IMR-90 (cell line): ENCODE measurements at regions not wholly inside any gene's neighbourhood (a gene's known extent, or its start where the extent isn't known, plus 50 kb on each side); places are given as distances from the start of the nearest gene placed in this dataset.
A peak's percentile ranks its signal among the peaks of the same experiment; 100 is the strongest.

Experiments used
- ATAC-seq: fragments of 200-7000 bp; cut with Tn5 transposase; 2 replicates; pipeline ENCODE4 v1.9.1; 2020; ENCODE audit warnings: low read depth, mild to moderate bottlenecking, moderate library complexity
- BruUV-seq: library from RNA; stranded (reverse); fragments of 400-500 nt; replicated peaks from 2 replicates; lab custom pipeline; 2021; lab: Mats Ljungman, UMichigan
- CTCF ChIA-PET: fragments of 300-600 bp; formaldehyde crosslinking; extraction: SDS; loops from one replicate; lab custom pipeline; 2021; ENCODE audit warnings: antibody characterized with exemption; lab: Yijun Ruan, JAX
- POLR2A ChIA-PET: fragments of 300-600 bp; sonication (Branson Sonifier 250); formaldehyde crosslinking; loops from one replicate; lab custom pipeline; 2022; ENCODE audit warnings: antibody characterized with exemption; ENCODE audit not compliant: unreplicated experiment; lab: Charles Lee
- DNase-seq: peaks from one replicate; pipeline ENCODE4 v3.0.0; 2013
- H2AFZ ChIP-seq: replicated peaks from 2 replicates; pipeline ENCODE3; 2013; ENCODE audit warnings: low read length, mild to moderate bottlenecking; ENCODE audit not compliant: poor library complexity
- H2AK5ac ChIP-seq: 2 replicates; pipeline ENCODE4 v1.6.1; 2013; ENCODE audit warnings: low read depth, low read length, inconsistent platforms
- H2AK9ac ChIP-seq: replicated peaks from 2 replicates; pipeline ENCODE3; 2013; ENCODE audit warnings: mild to moderate bottlenecking, low read depth, low read length, moderate library complexity; ENCODE audit not compliant: poor library complexity
- H2BK120ac ChIP-seq: 2 replicates; pipeline ENCODE4 v1.6.1; 2013; ENCODE audit warnings: low read depth, low read length, inconsistent platforms
- H2BK15ac ChIP-seq: 3 replicates; pipeline ENCODE4 v1.6.1; 2013; ENCODE audit warnings: low read depth, low read length, inconsistent platforms
- H2BK20ac ChIP-seq: 2 replicates; pipeline ENCODE4 v1.6.1; 2013; ENCODE audit warnings: low read depth, mild to moderate bottlenecking, inconsistent platforms, low read length, moderate library complexity
- H2BK5ac ChIP-seq: 2 replicates; pipeline ENCODE4 v1.6.1; 2013; ENCODE audit warnings: mild to moderate bottlenecking, low read depth, low read length, inconsistent platforms; ENCODE audit not compliant: poor library complexity, severe bottlenecking
- H3K14ac ChIP-seq: replicated peaks from 2 replicates; pipeline ENCODE4 v1.6.1; 2013; ENCODE audit warnings: low read depth, low read length, inconsistent platforms
- H3K18ac ChIP-seq: 2 replicates; pipeline ENCODE4 v1.6.1; 2013; ENCODE audit warnings: low read depth, low read length, control low read depth
- H3K23ac ChIP-seq: 2 replicates; pipeline ENCODE4 v1.6.1; 2013; ENCODE audit warnings: low read depth, low read length, inconsistent platforms
- H3K27ac ChIP-seq: 2 replicates; pipeline ENCODE4 v1.5.1; 2013; ENCODE audit warnings: mild to moderate bottlenecking, control low read depth, low read length; ENCODE audit not compliant: insufficient read depth
- H3K27me3 ChIP-seq: 2 replicates; pipeline ENCODE4 v1.6.1; 2013; ENCODE audit warnings: low read length; ENCODE audit not compliant: control insufficient read depth, insufficient read depth
- H3K36me3 ChIP-seq: 2 replicates; pipeline ENCODE4 v1.6.1; 2013; ENCODE audit warnings: low read length, mixed read lengths; ENCODE audit not compliant: control insufficient read depth, insufficient read depth
- H3K4ac ChIP-seq: 2 replicates; pipeline ENCODE4 v1.6.1; 2013; ENCODE audit warnings: low read depth, low read length, inconsistent platforms
- H3K4me1 ChIP-seq: 2 replicates; pipeline ENCODE4 v1.6.1; 2013; ENCODE audit warnings: low read length, mixed read lengths; ENCODE audit not compliant: control insufficient read depth, insufficient read depth
- H3K4me2 ChIP-seq: 2 replicates; pipeline ENCODE4 v1.6.1; 2013; ENCODE audit warnings: low read depth, mild to moderate bottlenecking, control low read depth, low read length, moderate library complexity
- H3K4me3 ChIP-seq: 2 replicates; pipeline ENCODE4 v1.5.1; 2013; ENCODE audit warnings: low read depth, mild to moderate bottlenecking, control low read depth, low read length, moderate library complexity; ENCODE audit not compliant: insufficient read depth
- H3K56ac ChIP-seq: 2 replicates; pipeline ENCODE4 v1.6.1; 2013; ENCODE audit warnings: low read length, inconsistent platforms; ENCODE audit not compliant: insufficient read depth; ENCODE audit errors: extremely low read depth
- H3K79me1 ChIP-seq, 2 experiments: 2 replicates each; pipeline ENCODE4 v1.6.1; 2013; ENCODE audit warnings: low read length in 2 of 2, inconsistent platforms in 1 of 2, low read depth in 1 of 2
- H3K9ac ChIP-seq: 2 replicates; pipeline ENCODE4 v1.6.1; 2013; ENCODE audit warnings: low read depth, low read length, control low read depth
- H3K9me1 ChIP-seq: 2 replicates; pipeline ENCODE4 v1.6.1; 2013; ENCODE audit warnings: low read length, inconsistent platforms; ENCODE audit not compliant: insufficient read depth
- H3K9me3 ChIP-seq: 2 replicates; pipeline ENCODE4 v1.6.1; 2013; ENCODE audit warnings: low read length; ENCODE audit not compliant: control insufficient read depth, insufficient read depth
- H4K20me1 ChIP-seq: 2 replicates; pipeline ENCODE4 v1.6.1; 2013; ENCODE audit warnings: low read length, inconsistent platforms; ENCODE audit not compliant: insufficient read depth
- H4K5ac ChIP-seq: 2 replicates; pipeline ENCODE4 v1.6.1; 2013; ENCODE audit warnings: mild to moderate bottlenecking, low read depth, low read length, control low read depth
- H4K8ac ChIP-seq, 2 experiments: 2 replicates each; pipeline ENCODE4 v1.6.1; 2013; ENCODE audit warnings: low read depth in 2 of 2, low read length in 2 of 2, control low read depth in 1 of 2, inconsistent platforms in 1 of 2
- H4K91ac ChIP-seq: 2 replicates; pipeline ENCODE4 v1.6.1; 2013; ENCODE audit warnings: low read depth, low read length, inconsistent platforms; ENCODE audit not compliant: insufficient read depth
- CEBPB ChIP-seq: IDR thresholded peaks from 2 replicates; pipeline ENCODE4 v1.6.1; 2012; ENCODE audit warnings: low read depth, low read length, improper control_type of control experiment
- whole genome bisulfite sequencing, 2 experiments: methylation state at CpG; one replicate each; pipeline versions ENCODE4 v1.1.5 to v1.1.7; 2013; ENCODE audit warnings: missing lambda C conversion rate in 2 of 2; ENCODE audit not compliant: insufficient read length in 1 of 2; ENCODE audit errors: extremely low coverage in 2 of 2; 5-methylcytosine and 5-hydroxymethylcytosine counted together
- dilution Hi-C: fragments of 300-500 bp; cut with HindIII; formaldehyde crosslinking; loops from one replicate; pipeline ENCODE4 v1.14.3; 2018; ENCODE audit warnings: low sequenced_read_pairs; ENCODE audit not compliant: unreplicated experiment
- in situ Hi-C: fragments of 300-500 bp; cut with MboI; formaldehyde crosslinking; loops from 3 replicates; pipeline ENCODE4 v1.14.3; 2019; ENCODE audit warnings: low sequenced_read_pairs, inconsistent platforms, mixed read lengths
- intact Hi-C: fragments of 100-400 bp; cut with micrococcal nuclease; formaldehyde crosslinking; loops from 2 replicates; pipeline ENCODE4 v1.10.0; 2022
- TF ChIP-seq, protein P1 (sequence below): fragments of 150-350 bp; IDR thresholded peaks from 2 replicates; pipeline ENCODE4 v1.6.1; 2016; ENCODE audit warnings: low read depth, mild to moderate bottlenecking, low read length, moderate library complexity, borderline replicate concordance

DNA sequence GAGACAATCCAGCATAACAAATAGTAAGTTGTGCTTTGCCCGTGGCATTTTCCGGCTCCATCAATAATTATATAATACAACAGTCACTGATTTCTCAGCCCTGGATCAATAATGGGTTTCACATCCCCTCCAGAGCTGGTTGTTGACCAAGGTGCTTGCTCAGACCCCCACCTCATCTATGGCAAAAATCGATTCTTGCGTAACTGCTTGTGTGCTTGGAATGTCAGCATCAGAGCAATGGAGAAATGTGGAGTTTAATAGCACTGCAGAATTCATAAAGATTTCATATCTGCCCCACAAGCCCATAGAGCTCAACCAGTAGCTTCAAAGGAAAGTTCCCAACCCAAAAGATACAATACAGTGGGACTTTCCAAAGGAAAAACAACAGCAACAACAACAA lies 1098.5 kb downstream of the IGSF11 start:
- Histone ChIP-seq H3K4me1 (no peaks in the 10 kb centered on the region), H3K79me1 (no peaks in the 10 kb centered on the region), H3K36me3 (no peaks in the 10 kb centered on the region), H2AK5ac (no peak overlapping the region), H2BK120ac (no peak overlapping the region), H3K4ac (no peak overlapping the region), H2BK20ac (no peak overlapping the region), H3K4me3 (no peak overlapping the region), H2AK9ac (no peak overlapping the region), H4K91ac (no peak overlapping the region), H3K9me3 (no peaks in the 10 kb centered on the region; the same call in 1 of the 2 replicates), H4K8ac (no peak overlapping the region), H3K9ac (no peak overlapping the region), H2BK15ac (no peak overlapping the region), H3K27ac (no peak overlapping the region), H3K18ac (no peak overlapping the region), H3K9me1 (no peaks in the 10 kb centered on the region), H3K4me2 (no peak overlapping the region), H2AFZ (no peak overlapping the region), H3K14ac (no peak overlapping the region), H4K5ac (no peak overlapping the region), H3K56ac (no peak overlapping the region), H4K20me1 (no peaks in the 10 kb centered on the region), H3K23ac (no peak overlapping the region), H3K27me3 (no peaks in the 10 kb centered on the region), H2BK5ac (no peak overlapping the region)
- WGBS, 2 experiments, result 50% methylated on average over 2 of the region's 4 CpGs; no CpG with 5 or more reads in 1 of the 2 experiments
- CTCF ChIA-PET, result no interaction called here
- peak; percentile 74 for TF ChIP-seq CEBPB
- TF ChIP-seq, protein P1, sequence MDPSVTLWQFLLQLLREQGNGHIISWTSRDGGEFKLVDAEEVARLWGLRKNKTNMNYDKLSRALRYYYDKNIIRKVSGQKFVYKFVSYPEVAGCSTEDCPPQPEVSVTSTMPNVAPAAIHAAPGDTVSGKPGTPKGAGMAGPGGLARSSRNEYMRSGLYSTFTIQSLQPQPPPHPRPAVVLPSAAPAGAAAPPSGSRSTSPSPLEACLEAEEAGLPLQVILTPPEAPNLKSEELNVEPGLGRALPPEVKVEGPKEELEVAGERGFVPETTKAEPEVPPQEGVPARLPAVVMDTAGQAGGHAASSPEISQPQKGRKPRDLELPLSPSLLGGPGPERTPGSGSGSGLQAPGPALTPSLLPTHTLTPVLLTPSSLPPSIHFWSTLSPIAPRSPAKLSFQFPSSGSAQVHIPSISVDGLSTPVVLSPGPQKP, result no peak
- BruUV-seq, result no TSS peak
- in situ Hi-C loops, result no loop called here
- ATAC-seq, result no peak
- dilution Hi-C loops, result no loop called here
- DNase-seq, result no peak
- POLR2A ChIA-PET, result no interaction called here
- intact Hi-C loops, result no loop called here
